RPMI7951 (cell line): ENCODE measurements at regions not wholly inside any gene's neighbourhood (a gene's known extent, or its start where the extent isn't known, plus 50 kb on each side); places are given as distances from the start of the nearest gene placed in this dataset.
A peak's percentile ranks its signal among the peaks of the same experiment; 100 is the strongest.

Source experiments
- DNase-seq: peaks from one replicate; pipeline ENCODE4 v3.0.0-alpha.2; 2012; ENCODE audit warnings: low read depth

DNA sequence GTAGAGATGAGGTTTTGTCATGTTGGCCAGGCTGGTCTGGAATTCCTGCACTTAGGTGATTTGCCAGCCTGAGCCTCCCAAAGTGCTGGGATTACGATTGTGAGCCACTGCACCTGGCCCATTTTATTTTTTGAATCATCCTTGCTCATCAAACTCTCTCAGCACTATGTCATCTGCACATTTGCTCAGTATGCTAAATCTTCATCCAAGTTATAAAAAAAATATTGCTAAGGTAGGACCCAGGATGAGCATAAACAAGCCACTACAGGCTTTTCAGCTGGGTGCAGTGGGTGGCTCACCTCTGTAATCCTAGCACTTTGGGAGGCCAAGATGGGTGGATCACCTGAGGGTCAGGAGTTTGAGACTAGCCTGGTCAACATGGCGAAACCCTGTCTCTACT is 510.1 kb upstream of the LARGE1 start:
- DNase-seq = no peak

DNA sequence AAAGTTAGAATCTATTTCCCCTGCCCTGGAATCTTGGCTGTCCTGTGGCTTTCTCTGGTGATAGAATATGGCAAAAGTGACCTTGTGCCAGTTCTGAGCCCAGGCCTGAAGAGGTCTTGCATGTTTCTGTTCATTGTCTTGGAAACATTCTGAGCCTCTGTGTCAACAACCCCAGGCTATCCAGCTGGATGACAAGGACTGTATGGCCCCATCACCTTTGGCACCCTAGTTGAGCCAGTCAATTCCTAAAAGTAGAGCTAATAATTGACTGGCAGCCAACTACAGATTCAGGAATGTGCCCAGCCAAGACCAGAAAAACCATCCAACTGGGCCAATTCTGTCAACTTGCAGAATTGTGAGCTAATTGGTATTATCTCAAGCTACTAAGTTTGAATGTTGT is 514.1 kb upstream of the LARGE1 start:
- no peak for DNase-seq

GRCh38 chr22:34437140-34437539 is 516.9 kb upstream of the LARGE1 start:
- no peak for DNase-seq

- DNase-seq = no peak
Measured at GRCh38 chr22:34454598-34454997, 534.3 kb upstream of the LARGE1 start.

GRCh38 chr22:34462795-34463194 is 542.5 kb upstream of the LARGE1 start:
- no peak for DNase-seq

GRCh38 chr22:34475886-34476285 is 555.6 kb upstream of the LARGE1 start:
- DNase-seq = no peak

- DNase-seq = no peak
Measured at GRCh38 chr22:34476762-34477161, 556.5 kb upstream of the LARGE1 start.

GRCh38 chr22:34481090-34481489 is 560.8 kb upstream of the LARGE1 start:
- no peak for DNase-seq

- no peak for DNase-seq
Measured at GRCh38 chr22:34486381-34486780, 566.1 kb upstream of the LARGE1 start.

DNA sequence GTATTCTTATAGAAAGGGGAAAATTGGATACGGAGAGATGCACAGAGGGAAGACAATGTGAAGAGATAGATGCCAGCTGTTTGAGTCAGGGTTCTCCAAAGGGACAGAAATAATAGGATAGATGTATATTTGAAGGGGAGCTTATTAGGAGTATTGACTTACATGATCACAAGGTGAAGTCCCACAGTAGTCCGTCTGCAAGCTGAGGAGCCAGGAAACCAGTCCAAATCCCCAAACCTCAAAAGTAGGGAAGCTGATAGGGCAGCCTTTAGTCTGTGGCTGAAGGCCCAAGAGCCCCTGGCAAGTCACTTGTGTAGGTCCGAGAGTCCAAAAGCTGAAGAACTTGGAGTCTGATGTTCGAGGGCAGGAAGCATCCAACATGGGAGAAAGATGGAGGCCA is 569.6 kb upstream of the LARGE1 start:
- DNase-seq = no peak

DNA sequence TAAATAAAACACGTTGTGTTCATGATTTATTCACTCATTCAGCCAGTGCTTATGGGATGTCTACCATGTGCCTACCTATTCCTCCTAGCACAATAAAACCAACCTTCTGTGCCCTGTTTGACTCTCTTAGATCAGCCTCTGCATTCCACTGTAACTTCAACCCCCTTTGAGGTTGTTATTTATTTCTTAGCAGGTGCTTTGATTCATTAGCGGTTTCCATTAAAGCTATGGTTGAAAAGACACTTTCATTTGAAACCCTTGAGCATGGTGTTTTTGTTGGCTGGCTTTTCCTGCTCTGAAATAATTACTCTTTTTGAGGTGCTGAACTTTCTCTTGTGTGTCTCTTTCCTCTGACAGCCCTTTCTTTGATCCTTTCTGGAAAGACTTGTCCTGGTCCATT is 570.6 kb upstream of the LARGE1 start:
- DNase-seq = no peak

DNA sequence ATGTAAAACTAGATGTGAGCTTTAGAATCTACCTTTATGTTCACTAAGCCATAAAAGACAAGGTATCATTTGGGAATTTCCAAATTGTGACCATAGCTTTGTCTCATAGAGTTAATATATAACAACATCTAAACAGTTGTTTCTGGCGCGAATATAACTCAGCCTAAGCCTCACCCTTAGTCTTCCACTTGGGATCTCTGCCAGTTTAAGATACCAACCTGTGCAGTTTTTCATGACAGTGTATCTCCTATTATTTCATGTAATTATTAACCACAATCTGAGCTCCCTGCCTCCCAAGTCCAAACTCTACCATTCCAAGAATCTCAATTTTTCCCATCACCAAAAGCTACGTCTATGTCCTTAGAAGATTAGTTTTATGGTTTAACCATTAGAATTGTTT is 572.5 kb upstream of the ISX start:
- no peak for DNase-seq

DNA sequence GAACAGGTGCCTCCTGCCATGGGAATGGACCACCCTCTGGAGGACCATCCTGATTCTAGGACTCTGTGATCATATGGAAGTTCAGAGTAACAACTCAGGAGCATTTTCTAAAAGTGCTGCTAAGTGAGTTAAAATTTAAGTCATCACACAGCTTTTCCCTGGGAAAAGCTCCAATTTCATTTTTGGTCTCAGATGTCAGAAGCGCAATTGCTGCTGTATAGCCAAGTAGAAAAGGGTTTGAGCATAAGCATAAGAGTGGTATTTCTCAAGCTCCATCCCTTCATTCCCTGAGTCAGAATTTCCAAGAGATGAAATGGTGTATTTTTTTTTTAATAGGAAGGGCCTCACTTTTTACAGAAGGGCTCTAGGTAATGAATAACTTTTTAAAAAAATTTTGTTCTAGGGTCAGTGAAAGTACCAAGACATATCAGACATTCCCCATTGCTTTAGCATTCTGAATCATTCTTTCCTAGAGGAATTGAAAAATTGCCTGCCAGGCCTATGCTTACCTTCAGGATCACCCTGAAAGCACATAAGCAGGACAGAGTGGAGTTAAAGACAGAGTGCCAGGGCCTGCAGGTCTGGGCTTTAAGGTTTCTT is 564.5 kb upstream of the ISX start:
- no peak for DNase-seq

- DNase-seq = no peak
Measured at GRCh38 chr22:34502821-34503220, 563.1 kb upstream of the ISX start.

DNA sequence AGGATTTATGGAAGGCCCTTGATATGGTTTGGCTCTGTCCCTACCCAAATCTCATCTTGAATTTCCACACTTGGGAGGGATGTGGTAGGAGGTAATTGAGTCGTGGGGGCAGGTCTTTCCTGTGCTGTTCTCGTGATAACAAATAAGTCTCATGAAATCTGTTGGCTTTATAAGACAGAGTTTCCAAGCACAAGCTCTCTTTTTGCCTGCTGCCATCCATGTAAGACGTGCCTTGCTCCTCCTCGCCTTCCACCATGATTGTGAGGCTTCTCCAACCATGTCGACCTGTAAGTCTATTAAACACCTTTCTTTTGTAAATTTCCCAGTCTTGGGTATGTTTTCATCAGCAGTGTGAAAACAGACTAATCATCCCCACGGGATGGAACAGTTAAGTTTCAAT is 557.2 kb upstream of the ISX start:
- no peak for DNase-seq

DNA sequence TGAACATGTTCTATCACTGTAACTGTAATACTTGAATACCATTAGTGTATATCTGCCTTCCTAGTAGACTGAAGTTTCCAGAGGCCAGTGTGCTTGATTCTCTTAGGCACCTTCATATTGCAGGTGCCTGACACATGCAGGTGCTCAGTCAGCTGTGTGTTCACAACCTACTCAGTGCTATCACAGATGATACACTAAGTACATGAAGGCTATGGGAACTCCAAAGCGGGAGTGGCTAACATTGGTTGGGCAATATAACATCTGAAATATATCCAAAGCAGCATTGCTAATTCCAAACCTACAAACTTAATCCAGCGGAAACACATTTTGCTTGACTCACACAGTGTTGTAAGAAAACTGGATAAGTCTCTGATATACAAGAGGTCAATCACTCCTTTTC is 539.3 kb upstream of the ISX start:
- no peak for DNase-seq

GRCh38 chr22:34534101-34534500 is 531.9 kb upstream of the ISX start:
- DNase-seq = peak; percentile 6

DNA sequence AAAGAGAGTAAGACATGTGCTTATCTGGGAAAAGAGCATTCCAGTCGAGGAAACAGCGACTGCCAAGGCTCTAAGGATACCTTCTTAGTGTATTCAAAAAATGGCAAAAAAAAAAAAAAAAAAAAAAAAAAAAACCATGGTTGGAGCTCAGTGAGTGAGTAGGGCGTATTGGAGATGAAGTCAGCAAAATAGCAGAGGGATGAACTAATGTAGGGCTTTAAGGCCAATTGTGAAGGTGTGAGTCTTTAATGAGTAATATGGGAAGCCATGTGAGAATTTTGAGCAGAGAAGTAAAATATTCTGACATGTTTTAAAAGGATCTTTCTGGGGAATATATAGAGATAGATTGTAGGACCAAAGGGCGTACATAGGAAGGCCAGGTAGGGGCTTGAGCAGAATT is 498.6 kb upstream of the ISX start:
- DNase-seq = no peak

DNA sequence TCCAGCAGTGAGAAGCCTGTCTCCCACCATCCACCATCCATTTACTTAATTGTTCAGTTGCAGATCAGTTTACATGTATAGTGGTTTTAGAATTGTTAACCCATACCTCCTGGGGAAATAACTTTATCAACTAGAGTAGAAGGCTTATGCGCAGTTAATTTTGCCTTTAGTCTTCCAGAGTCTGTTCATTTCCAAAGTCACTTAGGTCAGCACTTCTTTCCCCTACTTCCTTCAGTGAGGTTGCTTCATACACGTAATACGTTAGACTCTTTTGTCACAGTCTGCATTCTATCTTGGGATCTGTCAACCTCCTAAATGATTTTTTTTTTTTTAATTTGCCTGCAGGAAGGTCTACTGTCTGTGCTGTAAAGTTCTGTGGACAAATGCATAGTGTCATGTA is 495.6 kb upstream of the ISX start:
- no peak for DNase-seq

DNA sequence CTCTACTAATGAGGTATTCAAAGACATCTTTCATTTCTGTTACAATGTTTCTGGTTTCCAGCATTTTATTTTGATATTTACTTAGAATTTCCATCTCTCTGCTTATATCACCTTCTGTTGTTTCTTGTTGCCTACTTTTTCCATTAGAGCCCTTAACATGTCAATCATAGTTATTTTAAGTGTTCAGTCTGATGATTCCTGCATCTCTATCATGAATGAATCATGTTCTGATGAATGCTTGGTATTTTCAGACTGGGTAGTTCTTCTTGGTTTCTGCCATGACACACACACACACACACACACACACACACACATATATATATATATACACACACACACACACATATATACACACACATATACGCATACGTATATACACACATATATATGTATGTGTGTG is 486.4 kb upstream of the ISX start:
- no peak for DNase-seq

DNA sequence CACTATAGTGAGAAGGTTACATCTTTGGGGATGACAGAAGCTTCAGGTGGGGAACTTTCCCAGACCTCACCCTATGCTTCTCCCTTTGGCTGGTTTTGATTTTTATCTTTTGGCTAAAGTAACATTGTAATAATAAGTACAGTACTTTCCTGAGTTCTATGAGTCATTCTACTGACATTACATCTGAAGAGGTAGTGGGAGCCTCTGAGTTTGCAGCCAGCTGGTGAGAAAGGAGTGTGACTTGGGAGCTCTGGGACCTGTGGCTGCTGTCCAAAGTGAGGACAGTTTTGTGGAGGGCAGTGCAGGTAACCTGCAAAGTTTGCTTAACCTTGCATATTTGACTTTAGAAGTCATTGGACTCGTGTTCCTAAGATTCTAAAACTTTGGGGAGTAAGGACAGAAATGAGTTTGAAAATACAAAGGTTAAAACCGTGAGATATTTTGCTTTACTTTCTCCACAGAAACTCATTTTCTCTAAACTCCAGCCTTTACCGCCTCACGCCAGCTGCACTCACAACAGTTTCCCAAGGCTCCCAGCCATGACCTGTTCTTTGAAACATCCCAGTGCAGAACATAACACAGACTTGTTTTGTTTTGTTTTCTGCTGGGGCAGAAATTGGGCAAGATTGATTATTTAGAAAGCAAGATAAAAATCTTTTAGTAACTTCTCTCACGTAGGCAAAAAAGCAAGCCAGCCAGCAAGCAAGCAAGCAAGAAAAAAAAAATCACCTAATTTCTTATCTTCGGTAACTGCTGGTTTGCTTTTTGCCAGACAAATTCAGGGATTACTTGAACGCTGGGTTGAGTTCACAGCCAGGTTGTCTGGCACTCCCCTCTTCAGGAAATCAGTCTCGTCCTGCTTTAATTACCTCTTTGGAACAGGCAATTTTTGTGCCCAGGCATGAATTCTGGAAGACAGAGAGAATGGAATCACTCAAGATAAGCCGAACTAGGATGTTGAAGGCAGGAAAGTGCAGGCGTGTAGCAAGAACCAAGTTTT is 478.3 kb upstream of the ISX start:
- no peak for DNase-seq

DNA sequence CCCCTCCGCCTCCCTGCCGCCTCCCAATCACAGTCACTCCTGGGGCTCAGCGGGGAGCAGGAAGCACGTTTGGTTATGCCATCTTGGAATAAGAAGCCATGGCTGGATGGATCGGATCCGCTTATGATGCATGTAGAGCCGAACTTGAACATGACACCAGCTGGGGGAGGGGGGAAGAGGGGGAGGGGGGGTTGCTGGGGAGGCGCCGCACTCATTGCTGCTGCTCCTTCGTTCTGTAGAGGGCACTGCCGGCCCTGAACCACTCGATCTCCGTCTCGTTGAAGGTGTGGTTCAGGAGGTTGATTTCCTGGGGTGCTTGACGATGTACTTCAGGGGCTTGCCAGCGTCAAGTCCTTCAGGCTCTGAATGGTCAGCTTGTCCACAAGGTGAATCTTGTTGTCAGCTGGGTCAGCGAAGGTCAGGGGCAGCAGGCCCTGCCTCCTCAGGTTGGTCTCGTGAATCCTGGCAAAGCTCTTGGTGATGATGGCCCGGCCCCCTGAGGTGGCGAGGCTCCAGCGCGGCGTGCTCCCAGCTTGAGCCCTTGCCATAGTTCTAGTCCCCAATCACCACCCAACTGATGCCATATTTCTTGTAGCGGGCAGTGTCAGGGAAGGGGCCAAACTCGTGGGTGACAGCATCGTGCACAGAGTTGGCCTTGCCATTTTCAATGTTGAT is 476.9 kb upstream of the ISX start:
- DNase-seq = no peak
